ENCODE measurements at regions not wholly inside any gene's neighbourhood (a gene's known extent, or its start where the extent isn't known, plus 50 kb on each side); places are given as distances from the start of the nearest gene placed in this dataset.

- DNase-seq = no peak
These were observed 126.9 kb upstream of the NCK2 start for GRCh38 chr2:105617631-105618350.

DNA sequence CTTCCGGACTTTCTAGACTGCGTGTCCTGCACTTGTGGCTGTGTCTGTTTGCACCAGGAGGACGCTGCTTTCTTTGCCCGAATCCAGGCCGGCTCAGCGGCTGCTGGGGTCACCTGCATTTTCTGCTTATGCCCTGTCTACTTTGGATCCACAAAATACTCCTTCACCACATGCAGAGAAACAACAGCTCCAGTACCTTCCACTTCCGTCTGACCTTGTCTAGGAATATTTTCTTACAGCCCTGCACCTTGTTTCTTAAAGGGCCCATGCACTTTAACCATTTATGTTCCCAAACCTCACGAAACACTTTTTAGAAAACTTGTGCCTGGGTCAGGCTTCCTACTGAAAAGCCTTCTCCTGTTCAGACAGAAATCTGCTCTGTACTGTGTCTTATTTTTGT is 129.4 kb upstream of the NCK2 start:
- DNase-seq = no peak

GRCh38 chr2:105611811-105612424 is 132.8 kb upstream of the NCK2 start:
- DNase-seq = no peak

GRCh38 chr2:105611333-105611637 is 133.4 kb upstream of the NCK2 start:
- no peak for DNase-seq

- DNase-seq = no peak
These were observed 134.0 kb upstream of the NCK2 start for GRCh38 chr2:105610576-105611332.

DNA sequence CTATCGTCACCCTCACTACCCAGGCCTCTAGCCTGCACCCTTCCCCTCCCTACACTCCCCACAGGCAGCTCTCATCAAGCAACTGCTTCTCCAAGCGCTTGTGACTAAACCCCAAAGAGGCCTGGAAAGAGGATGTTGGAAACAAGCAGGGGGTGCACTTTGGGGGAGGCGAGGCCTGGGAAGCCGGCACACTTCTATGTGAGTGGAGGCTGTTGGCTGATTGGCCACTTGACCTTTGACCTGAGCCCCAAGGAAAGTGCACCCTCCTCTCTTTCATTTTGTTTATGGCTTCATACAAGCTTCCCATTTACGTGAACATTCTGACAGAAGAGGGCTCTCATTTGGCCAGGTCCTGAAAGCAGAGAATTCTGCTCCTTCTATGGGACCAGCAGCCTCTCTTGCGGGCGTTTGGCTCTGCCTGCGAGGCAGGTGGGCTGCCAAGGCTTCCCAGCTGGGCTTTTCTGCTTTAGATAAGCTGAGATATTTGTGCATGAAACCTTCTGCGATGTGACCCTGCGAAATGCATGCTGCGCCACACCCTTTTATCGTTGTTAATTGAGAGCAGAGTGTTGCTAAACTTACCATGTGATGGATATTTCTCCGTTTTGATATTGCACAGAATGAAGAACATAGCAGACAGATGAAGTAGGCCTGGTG is 134.8 kb upstream of the NCK2 start:
- DNase-seq = no peak

DNA sequence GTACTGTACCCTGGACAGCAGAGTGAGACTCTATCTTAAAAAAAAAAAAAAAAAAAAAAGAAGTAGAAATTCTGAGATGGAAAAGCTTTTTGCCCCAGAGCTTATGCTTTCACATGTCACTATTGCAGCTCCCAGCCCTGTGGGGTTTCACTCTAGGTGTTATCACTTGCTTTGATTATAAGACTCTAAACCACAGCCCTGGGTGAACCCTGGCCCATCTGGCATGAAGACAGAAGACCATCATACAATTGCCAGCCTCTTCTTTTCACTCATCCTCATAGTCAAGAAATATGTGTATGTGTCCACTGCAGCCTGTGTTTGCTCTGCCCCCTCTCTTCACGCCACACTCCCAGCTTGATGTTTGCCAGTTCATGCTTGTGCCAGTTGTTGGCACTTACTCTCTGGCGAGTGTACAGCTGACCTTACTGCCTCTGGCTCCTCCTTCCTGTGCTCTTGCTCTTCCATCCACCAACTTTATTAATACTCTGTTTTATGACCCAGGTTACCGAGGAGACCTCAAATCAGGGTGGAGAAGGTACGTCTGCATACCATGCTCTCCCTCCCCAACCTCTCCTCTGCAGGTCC is 136.7 kb upstream of the NCK2 start:
- no peak for DNase-seq

GRCh38 chr2:105606081-105606480 is 138.6 kb upstream of the NCK2 start:
- DNase-seq = no peak

DNA sequence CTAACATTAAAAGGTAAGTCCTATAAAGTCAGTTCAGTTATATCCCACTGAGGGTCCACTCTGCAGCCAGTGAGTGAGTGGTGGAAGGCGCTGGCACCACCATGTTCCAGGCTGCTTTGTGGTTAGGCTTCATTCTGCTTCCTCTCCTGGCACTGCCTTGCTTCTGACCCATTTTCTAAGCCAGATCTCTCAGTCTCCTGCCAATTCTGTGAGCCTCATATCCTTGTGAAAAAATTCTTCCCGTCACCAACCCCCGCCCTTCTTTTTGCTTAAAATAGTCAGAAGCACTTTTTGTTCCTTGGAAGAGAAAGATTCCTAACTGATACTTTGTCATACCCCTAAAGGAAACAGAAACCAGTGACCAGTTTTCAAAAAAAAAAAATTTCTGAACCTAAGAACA is 139.8 kb upstream of the NCK2 start:
- no peak for DNase-seq

DNA sequence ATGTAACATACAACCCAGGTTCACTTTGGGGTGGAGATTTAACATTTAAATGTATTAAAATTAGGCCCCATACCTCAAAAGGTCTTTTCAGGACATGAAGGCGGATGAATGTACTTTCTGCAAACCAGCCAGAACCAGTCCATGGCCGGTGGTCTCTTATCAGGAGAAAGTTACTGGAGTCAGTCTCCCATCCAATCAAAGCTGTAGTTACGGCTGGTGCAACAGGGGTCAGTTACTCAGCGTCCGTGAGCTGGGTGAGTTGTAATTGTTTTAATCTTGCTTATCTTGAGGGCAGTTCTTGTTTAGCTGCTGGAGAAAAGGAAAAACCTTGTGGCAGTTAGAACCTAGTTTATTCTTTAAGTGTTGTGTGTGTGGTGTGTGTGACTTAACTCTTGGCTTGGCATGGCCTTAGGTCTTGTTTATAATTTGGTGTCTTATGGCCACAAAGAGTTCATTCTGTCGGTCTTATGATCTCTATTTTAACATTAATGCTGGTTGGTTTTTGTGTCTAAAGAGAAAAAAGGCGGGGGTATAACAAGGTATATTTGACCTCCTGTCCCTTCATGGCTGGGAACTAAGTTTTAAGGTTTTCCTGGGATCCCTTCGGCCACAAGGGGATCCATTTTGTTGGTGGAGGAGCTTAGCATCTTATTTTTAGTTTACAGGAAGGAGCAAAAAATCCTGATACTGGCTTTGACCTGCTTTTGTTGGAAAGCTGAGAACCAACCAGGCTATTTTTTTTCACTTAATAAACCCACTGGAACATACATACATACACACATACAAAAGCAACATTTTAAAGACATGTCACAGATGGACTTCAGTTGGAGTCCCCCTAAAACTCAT is 143.5 kb upstream of the NCK2 start:
- DNase-seq = peak; percentile 13

- no peak for DNase-seq
These were observed 144.1 kb upstream of the NCK2 start for GRCh38 chr2:105600602-105600948.

DNA sequence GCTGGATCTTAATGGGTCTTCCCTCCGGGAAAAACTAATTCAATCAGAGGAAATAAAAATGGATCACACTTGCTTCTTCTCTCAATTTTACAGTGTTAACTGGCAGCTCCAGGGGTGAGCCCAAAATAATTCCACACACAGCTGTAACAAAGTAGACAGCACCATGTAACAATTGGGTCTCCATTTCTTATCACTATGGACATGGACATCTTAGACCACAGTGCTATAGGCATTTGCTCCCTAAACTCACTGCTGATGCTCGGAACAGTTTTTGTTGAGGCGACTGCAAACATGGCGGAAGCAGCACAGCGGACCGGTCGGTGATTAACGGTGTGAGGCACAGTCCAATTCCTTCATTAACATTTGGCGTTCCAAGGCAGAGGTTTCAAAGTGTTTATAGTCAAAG is 144.7 kb upstream of the NCK2 start:
- no peak for DNase-seq

- DNase-seq = no peak
These were observed 145.6 kb upstream of the NCK2 start for GRCh38 chr2:105598829-105599698.

DNA sequence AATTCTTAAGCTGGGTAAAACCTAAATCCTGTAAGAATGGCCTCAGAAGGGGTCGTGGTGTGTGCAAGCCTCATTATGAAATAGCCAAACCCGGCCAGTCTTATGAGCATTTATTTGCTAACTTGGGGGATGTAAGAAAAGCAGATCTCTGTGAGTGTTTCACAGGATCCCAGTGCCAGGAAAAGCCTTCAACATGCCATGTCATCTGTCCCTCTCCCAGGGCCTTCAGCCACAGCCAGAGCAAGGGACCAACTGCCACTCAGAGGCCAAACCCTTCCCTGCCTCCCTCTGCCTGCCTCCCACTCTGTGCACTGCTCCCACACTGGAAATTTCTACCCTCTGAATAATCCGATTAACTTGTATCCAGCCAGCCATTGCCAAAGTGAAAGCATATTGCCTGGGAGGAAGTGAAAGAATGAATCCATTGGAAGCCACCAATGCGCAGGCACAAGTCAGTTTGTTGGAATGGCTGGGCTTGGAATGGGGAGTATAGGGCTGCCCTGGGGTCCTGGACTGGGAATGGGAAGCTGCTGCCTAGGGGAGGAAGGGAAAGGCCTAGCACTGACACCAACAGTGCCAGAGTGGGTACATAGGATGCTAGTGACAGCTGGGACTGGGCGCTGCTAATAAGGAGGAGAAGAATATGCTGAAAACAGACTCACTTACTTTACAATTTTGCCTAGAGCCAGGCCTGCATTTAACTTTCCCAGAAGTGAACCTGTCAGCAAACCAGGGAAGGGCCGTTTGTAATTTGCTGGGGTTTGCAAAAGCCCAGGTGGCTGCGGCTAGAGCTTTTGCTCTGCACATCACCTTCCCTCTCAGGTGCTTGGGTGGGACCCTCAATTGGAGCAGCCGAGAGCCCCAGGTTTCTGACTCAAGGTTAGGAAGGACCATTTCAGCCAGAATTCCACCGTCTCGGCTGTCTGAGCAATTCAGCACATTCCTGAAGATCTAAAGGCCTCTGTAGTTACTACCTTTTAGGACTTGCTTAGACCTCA is 146.6 kb upstream of the NCK2 start:
- DNase-seq = no peak

GRCh38 chr2:105597011-105597805 is 147.5 kb upstream of the NCK2 start:
- DNase-seq = no peak

DNA sequence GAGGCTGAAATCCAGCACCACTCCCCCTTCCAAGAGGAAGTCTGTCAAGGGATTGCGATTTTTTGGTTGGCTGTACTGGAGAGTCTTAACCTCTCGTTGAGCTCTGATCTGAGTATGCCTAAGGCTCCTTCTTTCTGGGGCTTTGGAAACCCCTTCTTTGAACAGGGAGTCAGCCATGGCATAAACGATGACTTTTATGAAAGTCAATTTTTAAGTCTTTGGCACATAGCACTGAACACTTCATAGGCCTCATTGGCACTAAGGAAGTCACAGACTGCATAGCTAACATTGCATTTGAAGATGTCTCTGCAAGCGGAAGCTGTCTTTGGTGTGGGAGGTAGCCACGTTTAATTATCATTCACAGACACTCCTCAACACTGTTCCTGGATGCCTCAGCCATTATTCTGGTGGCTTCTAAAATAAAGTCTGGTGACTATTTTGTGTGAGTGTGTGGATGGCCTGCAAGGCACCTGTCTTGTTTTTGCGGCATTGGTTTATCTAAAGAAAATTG is 148.2 kb upstream of the NCK2 start:
- no peak for DNase-seq

- DNase-seq = no peak
These were observed 149.2 kb upstream of the NCK2 start for GRCh38 chr2:105595536-105595935.

DNA sequence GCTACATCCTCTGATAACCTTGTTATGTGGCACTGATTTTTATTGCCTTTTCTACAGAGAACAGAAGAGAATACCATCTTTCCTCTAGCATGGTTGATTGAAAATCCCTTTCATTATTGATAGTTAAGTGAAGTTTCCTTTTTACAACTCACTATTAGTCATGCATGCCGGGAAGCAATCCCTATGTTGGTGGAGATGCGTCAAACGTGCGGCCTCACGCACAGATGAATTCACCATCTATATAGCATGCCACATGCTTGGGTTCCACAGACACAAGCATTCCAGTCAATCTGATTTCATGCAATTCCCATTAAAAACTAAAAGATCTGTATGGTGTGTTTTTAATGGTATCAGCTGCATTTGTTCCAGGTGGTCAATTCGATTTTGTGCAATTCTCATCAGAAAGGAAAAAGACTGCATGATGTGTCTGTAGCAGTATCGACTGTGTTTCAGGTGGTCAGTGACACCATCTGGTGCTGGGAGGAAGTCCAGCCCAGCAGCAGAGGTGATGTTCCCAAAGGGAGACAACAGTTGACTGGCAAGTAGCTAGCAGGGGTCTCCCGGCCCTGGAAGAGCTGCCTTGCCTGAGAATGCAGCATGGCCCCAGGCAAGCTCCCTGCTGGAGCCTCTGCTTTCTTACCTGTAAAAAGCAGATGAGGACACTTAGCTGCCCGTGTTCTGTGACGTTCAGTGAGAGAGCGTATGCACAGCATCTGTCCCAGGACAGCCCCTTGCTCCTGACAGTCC is 151.3 kb upstream of the NCK2 start:
- no peak for DNase-seq
